GM12878 (cell line): ENCODE measurements at regions not wholly inside any gene's neighbourhood (a gene's known extent, or its start where the extent isn't known, plus 50 kb on each side); places are given as distances from the start of the nearest gene placed in this dataset.

ENCODE experiments used
- ATAC-seq: fragments of 200-7000 bp; cut with Tn5 transposase; 3 replicates; pipeline ENCODE4 v1.9.1; 2020; ENCODE audit warnings: mild to moderate bottlenecking, moderate library complexity
- BruUV-seq: library from RNA; stranded (reverse); fragments of 400-500 nt; replicated peaks from 2 replicates; lab custom pipeline; 2021; lab: Mats Ljungman, UMichigan
- CTCF ChIA-PET: fragments of 300-600 bp; sonication (Branson Sonifier 250); formaldehyde crosslinking; extraction: SDS; loops from one replicate; lab custom pipeline; 2021; ENCODE audit warnings: inconsistent platforms; lab: Yijun Ruan, JAX
- POLR2A ChIA-PET: fragments of 350-600 bp; formaldehyde crosslinking; extraction: SDS; loops from one replicate; lab custom pipeline; 2021; ENCODE audit warnings: inconsistent platforms; lab: Charles Lee
- RAD21 ChIA-PET: fragments of 300-600 bp; sonication (Branson Sonifier 250); formaldehyde crosslinking; loops from one replicate; lab custom pipeline; 2023; ENCODE audit warnings: antibody characterized with exemption; ENCODE audit not compliant: unreplicated experiment; lab: Charles Lee
- SMC1A ChIA-PET: fragments of 300-600 bp; sonication (Branson Sonifier 250); formaldehyde crosslinking; loops from one replicate; lab custom pipeline; 2023; ENCODE audit not compliant: unreplicated experiment, uncharacterized antibody; lab: Charles Lee
- DNase-seq: peaks from one replicate; pipeline ENCODE4 v3.0.0-alpha.2; 2011; ENCODE audit warnings: low read depth, low spot score
- FAIRE-seq: peaks from 3 replicates; lab custom pipeline; 2011; peaks lifted over from hg19 to GRCh38; lab: Jason Lieb, UNC
- H2AFZ ChIP-seq: 2 replicates; pipeline ENCODE4 v1.6.0; 2011; ENCODE audit warnings: low read depth, low read length, control low read depth; ENCODE audit not compliant: control insufficient read depth
- H3K27ac ChIP-seq: 2 replicates; pipeline ENCODE4 v1.5.1; 2011; ENCODE audit warnings: control low read depth; ENCODE audit not compliant: control insufficient read depth, insufficient read depth
- H3K27me3 ChIP-seq, 2 experiments: replicated peaks in 1 of 2; 2 replicates each; pipeline versions ENCODE4 v1.6.0 to v1.6.1; 2011; ENCODE audit warnings: low read length in 1 of 2; ENCODE audit not compliant: control insufficient read depth in 2 of 2, insufficient read depth in 2 of 2
- H3K36me3 ChIP-seq, 2 experiments: 2 replicates each; pipeline ENCODE4 v1.5.1; 2011; ENCODE audit warnings: low read length in 1 of 2; ENCODE audit not compliant: control insufficient read depth in 2 of 2, insufficient read depth in 2 of 2
- H3K4me1 ChIP-seq: 2 replicates; pipeline ENCODE4 v1.6.1; 2011; ENCODE audit warnings: mild to moderate bottlenecking, low read length, moderate library complexity, mixed read lengths; ENCODE audit not compliant: control insufficient read depth, insufficient read depth
- H3K4me2 ChIP-seq: 2 replicates; pipeline ENCODE4 v1.6.0; 2011; ENCODE audit warnings: control low read depth; ENCODE audit not compliant: control insufficient read depth, insufficient read depth
- H3K4me3 ChIP-seq: fragments of 200-600 bp; sonication (generic); 2 replicates; pipeline ENCODE4 v1.5.1; 2016
- H3K79me2 ChIP-seq: 2 replicates; pipeline ENCODE4 v1.6.0; 2011; ENCODE audit warnings: low read length; ENCODE audit not compliant: control insufficient read depth, insufficient read depth
- H3K9ac ChIP-seq: 2 replicates; pipeline ENCODE4 v1.8.0; 2011; ENCODE audit warnings: low read length, control low read depth, mixed read lengths; ENCODE audit not compliant: control insufficient read depth, insufficient read depth
- H3K9me3 ChIP-seq: replicated peaks from 3 replicates; pipeline ENCODE4 v1.5.1; 2011; ENCODE audit warnings: mild to moderate bottlenecking, low read length; ENCODE audit not compliant: control insufficient read depth, insufficient read depth
- H4K20me1 ChIP-seq: 2 replicates; pipeline ENCODE4 v1.6.0; 2011; ENCODE audit not compliant: control insufficient read depth, insufficient read depth
- CBFB ChIP-seq: IDR thresholded peaks from 2 replicates; pipeline ENCODE4 v1.6.1; 2016; ENCODE audit warnings: antibody characterized with exemption, low read depth
- CBX5 ChIP-seq: sonication (generic); IDR thresholded peaks from 2 replicates; pipeline ENCODE4 v1.6.1; 2016; ENCODE audit warnings: low read depth, moderate library complexity, mild to moderate bottlenecking, inconsistent platforms
- CREB1 ChIP-seq: IDR thresholded peaks from 2 replicates; pipeline ENCODE4 v1.6.1; 2012; ENCODE audit warnings: low read depth, mild to moderate bottlenecking, inconsistent platforms
- GATAD2B ChIP-seq: fragments of 450-650 bp; conservative IDR thresholded peaks from 2 replicates; pipeline ENCODE4 v1.6.1; 2017; ENCODE audit warnings: low read depth, mild to moderate bottlenecking, moderate library complexity
- KLF5 ChIP-seq: fragments of 450-650 bp; IDR thresholded peaks from 2 replicates; pipeline ENCODE4 v1.6.1; 2014; ENCODE audit warnings: mild to moderate bottlenecking; ENCODE audit not compliant: partially characterized antibody
- POLR2AphosphoS2 ChIP-seq: IDR thresholded peaks from 2 replicates; pipeline ENCODE4 v1.6.1; 2011; ENCODE audit warnings: low read depth, mild to moderate bottlenecking, low read length, improper control_type of control experiment, moderate library complexity
- RAD21 ChIP-seq: IDR thresholded peaks from 2 replicates; pipeline ENCODE4 v1.6.1; 2011; ENCODE audit warnings: mild to moderate bottlenecking, low read depth, low read length, moderate library complexity; ENCODE audit not compliant: insufficient read depth
- SMC3 ChIP-seq: IDR thresholded peaks from 2 replicates; pipeline ENCODE4 v1.6.1; 2011; ENCODE audit warnings: low read length, improper control_type of control experiment, borderline replicate concordance
- SP1 ChIP-seq: IDR thresholded peaks from one replicate; pipeline ENCODE4 v1.6.1; 2011; ENCODE audit warnings: low read depth, low read length
- SREBF1 ChIP-seq: IDR thresholded peaks from 2 replicates; pipeline ENCODE4 v1.6.1; 2012; ENCODE audit warnings: mild to moderate bottlenecking, low read length
- YY1 ChIP-seq: IDR thresholded peaks from 2 replicates; pipeline ENCODE4 v1.6.1; 2011; ENCODE audit warnings: low read depth, mild to moderate bottlenecking, low read length
- WGBS: methylation state at CpG from one replicate; pipeline ENCODE4 v1.1.6; 2016; ENCODE audit warnings: low lambda C conversion rate; ENCODE audit not compliant: insufficient replicate concordance, insufficient coverage; ENCODE audit errors: missing lambda C conversion rate; 5-methylcytosine and 5-hydroxymethylcytosine counted together
- in situ Hi-C: fragments of 300-500 bp; cut with MboI; formaldehyde crosslinking; loops from 9 replicates; pipeline ENCODE4 v1.14.3; 2018; ENCODE audit warnings: mixed read lengths
- intact Hi-C: fragments of 100-400 bp; cut with micrococcal nuclease; formaldehyde crosslinking; loops from one replicate; pipeline ENCODE4 v1.14.2; 2022; ENCODE audit not compliant: unreplicated experiment
- TF ChIP-seq, protein P1 (sequence below): fragments of 450-650 bp; IDR thresholded peaks from 2 replicates; pipeline ENCODE4 v1.6.1; 2016; ENCODE audit warnings: mild to moderate bottlenecking
- TF ChIP-seq, protein P2 (sequence below): fragments of 450-650 bp; IDR thresholded peaks from 2 replicates; pipeline ENCODE4 v1.6.1; 2017; ENCODE audit warnings: low read depth, mild to moderate bottlenecking, moderate library complexity
- TF ChIP-seq, protein P3 (sequence below), 3 experiments: IDR thresholded peaks in 2 of 3; conservative IDR thresholded peaks in 1 of 3; 2 replicates each; pipeline ENCODE4 v1.5.1; 2011; ENCODE audit warnings: low read depth in 3 of 3, low read length in 3 of 3, mild to moderate bottlenecking in 3 of 3, control low read depth in 2 of 3, moderate library complexity in 2 of 3, inconsistent platforms in 1 of 3, mixed read lengths in 1 of 3; ENCODE audit not compliant: control insufficient read depth in 2 of 3, insufficient read depth in 1 of 3; ENCODE audit errors: extremely low read depth in 1 of 3
- TF ChIP-seq, protein P4 (sequence below): fragments of 450-650 bp; conservative IDR thresholded peaks from 2 replicates; pipeline ENCODE4 v1.6.1; 2017; ENCODE audit warnings: mild to moderate bottlenecking, moderate library complexity

DNA sequence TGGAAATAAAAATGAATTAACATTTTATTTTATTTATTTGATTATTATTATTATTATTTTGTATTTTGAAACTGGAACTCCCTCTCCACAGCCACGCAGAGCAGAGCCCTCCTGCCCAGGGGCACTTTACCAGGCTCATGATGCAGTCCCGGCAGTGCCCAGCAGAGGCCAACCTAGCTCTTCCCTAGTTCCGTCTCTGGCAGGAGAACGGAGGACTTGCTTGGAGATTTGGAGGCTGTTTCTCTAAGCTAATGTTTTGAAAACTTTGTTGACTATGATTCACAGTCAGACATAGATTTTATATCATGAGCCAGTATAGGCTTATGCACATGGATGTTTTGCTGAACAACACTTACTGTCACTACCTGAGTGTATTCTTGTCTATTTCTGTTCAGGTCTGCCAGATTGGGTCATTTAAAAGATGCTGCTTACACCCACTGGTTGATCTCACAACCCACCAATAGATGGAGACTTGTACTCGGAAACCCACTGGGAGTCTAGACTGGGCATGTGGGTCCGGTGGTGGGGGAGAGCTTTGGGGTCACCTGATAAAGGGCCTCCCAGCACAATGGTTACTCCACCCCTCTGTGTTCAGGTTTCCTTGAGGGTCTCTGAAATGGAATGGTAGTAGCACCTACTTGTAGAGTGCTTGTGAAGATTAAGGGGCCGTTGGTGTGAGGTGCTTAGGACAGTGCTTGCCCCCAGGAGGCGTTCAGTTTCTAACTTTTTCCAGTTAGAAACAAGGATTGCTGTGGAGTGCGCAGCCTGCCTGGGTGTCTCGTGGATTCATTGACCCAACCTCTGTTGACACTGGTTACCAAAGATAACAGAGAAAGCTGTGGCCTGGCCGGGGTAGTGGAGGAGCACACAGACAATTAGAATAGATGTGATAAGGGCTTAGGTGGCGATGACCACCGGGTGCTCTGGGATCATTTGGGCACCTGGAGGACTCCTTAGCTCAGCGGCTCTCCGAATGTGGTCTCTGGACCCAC lies 177.3 kb downstream of the HAUS1 start:
- Histone ChIP-seq H3K4me3 (no peak overlapping the region), H3K27ac (no peak overlapping the region), H2AFZ (no peak overlapping the region), H3K4me2 (no peak overlapping the region), H3K79me2 (no peaks in the 10 kb centered on the region), H3K27me3 (no peaks in the 10 kb centered on the region), H4K20me1 (no peaks in the 10 kb centered on the region), H3K4me1 (no peaks in the 10 kb centered on the region), H3K9me3 (no peaks in the 10 kb centered on the region), H3K36me3 (no peaks in the 10 kb centered on the region), H3K9ac (no peak overlapping the region; the same call in 1 of the 2 replicates)
- no TSS peak for BruUV-seq
- in situ Hi-C loops: loop anchor here (10.0 kb wide), 1 partner anchor 203 kb away; no protein-coding TSS in a partner anchor
- 48% methylated on average over 15 of the region's 15 CpGs for WGBS
- peak; percentile 96 for ATAC-seq
- ChIA-PET CTCF (interaction anchor here (0.6 to 5.5 kb wide), 38 partner anchors 8 to 756 kb away, joined by 3 to 60 read pairs (median 4); partner anchors contain the start of gene LOXHD1), POLR2A (no interaction called here), RAD21 (interaction anchor here (0.8 to 3.8 kb wide), 9 partner anchors 31 to 636 kb away, joined by 3 to 39 read pairs (median 5); partner anchors contain the start of genes KATNAL2 and PIAS2), SMC1A (interaction anchor here (0.5 to 2.6 kb wide), 17 partner anchors 9 to 379 kb away, joined by 3 to 19 read pairs (median 4); a partner anchor contains a TSS)
- DNase-seq: no peak
- intact Hi-C loops: loop anchor here (1.0 to 2.0 kb wide), 3 partner anchors 133 to 377 kb away; no protein-coding TSS in a partner anchor
- peak; percentile 90 for FAIRE-seq
- TF ChIP-seq KLF5 (no peak), SMC3 (peak; percentile 82), CBX5 (no peak), GATAD2B (no peak), SP1 (no peak), RAD21 (peak; percentile 95), CBFB (no peak), SREBF1 (no peak), CREB1 (no peak), POLR2AphosphoS2 (no peak), YY1 (no peak)
- TF ChIP-seq, protein P1, sequence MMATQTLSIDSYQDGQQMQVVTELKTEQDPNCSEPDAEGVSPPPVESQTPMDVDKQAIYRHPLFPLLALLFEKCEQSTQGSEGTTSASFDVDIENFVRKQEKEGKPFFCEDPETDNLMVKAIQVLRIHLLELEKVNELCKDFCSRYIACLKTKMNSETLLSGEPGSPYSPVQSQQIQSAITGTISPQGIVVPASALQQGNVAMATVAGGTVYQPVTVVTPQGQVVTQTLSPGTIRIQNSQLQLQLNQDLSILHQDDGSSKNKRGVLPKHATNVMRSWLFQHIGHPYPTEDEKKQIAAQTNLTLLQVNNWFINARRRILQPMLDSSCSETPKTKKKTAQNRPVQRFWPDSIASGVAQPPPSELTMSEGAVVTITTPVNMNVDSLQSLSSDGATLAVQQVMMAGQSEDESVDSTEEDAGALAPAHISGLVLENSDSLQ: no peak
- TF ChIP-seq, protein P2, sequence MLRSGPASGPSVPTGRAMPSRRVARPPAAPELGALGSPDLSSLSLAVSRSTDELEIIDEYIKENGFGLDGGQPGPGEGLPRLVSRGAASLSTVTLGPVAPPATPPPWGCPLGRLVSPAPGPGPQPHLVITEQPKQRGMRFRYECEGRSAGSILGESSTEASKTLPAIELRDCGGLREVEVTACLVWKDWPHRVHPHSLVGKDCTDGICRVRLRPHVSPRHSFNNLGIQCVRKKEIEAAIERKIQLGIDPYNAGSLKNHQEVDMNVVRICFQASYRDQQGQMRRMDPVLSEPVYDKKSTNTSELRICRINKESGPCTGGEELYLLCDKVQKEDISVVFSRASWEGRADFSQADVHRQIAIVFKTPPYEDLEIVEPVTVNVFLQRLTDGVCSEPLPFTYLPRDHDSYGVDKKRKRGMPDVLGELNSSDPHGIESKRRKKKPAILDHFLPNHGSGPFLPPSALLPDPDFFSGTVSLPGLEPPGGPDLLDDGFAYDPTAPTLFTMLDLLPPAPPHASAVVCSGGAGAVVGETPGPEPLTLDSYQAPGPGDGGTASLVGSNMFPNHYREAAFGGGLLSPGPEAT: no peak
- TF ChIP-seq, protein P3, sequence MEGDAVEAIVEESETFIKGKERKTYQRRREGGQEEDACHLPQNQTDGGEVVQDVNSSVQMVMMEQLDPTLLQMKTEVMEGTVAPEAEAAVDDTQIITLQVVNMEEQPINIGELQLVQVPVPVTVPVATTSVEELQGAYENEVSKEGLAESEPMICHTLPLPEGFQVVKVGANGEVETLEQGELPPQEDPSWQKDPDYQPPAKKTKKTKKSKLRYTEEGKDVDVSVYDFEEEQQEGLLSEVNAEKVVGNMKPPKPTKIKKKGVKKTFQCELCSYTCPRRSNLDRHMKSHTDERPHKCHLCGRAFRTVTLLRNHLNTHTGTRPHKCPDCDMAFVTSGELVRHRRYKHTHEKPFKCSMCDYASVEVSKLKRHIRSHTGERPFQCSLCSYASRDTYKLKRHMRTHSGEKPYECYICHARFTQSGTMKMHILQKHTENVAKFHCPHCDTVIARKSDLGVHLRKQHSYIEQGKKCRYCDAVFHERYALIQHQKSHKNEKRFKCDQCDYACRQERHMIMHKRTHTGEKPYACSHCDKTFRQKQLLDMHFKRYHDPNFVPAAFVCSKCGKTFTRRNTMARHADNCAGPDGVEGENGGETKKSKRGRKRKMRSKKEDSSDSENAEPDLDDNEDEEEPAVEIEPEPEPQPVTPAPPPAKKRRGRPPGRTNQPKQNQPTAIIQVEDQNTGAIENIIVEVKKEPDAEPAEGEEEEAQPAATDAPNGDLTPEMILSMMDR (IDR thresholded peaks at IDR 0.05 in 2 of 3, conservative IDR thresholded peaks at IDR 0.05 in 1 of 3; ENCODE audit: control insufficient read depth in 2 of 3, extremely low read depth in 1 of 3, insufficient read depth in 1 of 3, low read depth in 3 of 3, low read length in 3 of 3): peak; percentile 85 to 97 (median 87)
- TF ChIP-seq, protein P4, sequence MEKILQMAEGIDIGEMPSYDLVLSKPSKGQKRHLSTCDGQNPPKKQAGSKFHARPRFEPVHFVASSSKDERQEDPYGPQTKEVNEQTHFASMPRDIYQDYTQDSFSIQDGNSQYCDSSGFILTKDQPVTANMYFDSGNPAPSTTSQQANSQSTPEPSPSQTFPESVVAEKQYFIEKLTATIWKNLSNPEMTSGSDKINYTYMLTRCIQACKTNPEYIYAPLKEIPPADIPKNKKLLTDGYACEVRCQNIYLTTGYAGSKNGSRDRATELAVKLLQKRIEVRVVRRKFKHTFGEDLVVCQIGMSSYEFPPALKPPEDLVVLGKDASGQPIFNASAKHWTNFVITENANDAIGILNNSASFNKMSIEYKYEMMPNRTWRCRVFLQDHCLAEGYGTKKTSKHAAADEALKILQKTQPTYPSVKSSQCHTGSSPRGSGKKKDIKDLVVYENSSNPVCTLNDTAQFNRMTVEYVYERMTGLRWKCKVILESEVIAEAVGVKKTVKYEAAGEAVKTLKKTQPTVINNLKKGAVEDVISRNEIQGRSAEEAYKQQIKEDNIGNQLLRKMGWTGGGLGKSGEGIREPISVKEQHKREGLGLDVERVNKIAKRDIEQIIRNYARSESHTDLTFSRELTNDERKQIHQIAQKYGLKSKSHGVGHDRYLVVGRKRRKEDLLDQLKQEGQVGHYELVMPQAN: no peak
